ENCODE measurements at regions not wholly inside any gene's neighbourhood (a gene's known extent, or its start where the extent isn't known, plus 50 kb on each side); places are given as distances from the start of the nearest gene placed in this dataset.

GRCh38 chr12:108021141-108021540 is 107.9 kb upstream of the WSCD2 start:
- no peak overlapping the region for H3K4me3 ChIP-seq
- H3K9me3 ChIP-seq: no peaks in the 10 kb centered on the region
- intact Hi-C loops (cut with DNase I): no loop called here
- TF ChIP-seq, protein P1, sequence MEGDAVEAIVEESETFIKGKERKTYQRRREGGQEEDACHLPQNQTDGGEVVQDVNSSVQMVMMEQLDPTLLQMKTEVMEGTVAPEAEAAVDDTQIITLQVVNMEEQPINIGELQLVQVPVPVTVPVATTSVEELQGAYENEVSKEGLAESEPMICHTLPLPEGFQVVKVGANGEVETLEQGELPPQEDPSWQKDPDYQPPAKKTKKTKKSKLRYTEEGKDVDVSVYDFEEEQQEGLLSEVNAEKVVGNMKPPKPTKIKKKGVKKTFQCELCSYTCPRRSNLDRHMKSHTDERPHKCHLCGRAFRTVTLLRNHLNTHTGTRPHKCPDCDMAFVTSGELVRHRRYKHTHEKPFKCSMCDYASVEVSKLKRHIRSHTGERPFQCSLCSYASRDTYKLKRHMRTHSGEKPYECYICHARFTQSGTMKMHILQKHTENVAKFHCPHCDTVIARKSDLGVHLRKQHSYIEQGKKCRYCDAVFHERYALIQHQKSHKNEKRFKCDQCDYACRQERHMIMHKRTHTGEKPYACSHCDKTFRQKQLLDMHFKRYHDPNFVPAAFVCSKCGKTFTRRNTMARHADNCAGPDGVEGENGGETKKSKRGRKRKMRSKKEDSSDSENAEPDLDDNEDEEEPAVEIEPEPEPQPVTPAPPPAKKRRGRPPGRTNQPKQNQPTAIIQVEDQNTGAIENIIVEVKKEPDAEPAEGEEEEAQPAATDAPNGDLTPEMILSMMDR (IDR thresholded peaks at IDR 0.05): no peak
- H3K27ac ChIP-seq: peak overlapping the region in 1 of 2 donors; percentile 3
- no peaks in the 10 kb centered on the region for H3K36me3 ChIP-seq
- DNase-seq (ENCODE audit: low spot score in 2 of 2): no peak
- H3K27me3 ChIP-seq: no peaks in the 10 kb centered on the region
- H3K4me1 ChIP-seq: peaks cover 0 to 13% of the 10 kb centered on the region in 2 donors

DNA sequence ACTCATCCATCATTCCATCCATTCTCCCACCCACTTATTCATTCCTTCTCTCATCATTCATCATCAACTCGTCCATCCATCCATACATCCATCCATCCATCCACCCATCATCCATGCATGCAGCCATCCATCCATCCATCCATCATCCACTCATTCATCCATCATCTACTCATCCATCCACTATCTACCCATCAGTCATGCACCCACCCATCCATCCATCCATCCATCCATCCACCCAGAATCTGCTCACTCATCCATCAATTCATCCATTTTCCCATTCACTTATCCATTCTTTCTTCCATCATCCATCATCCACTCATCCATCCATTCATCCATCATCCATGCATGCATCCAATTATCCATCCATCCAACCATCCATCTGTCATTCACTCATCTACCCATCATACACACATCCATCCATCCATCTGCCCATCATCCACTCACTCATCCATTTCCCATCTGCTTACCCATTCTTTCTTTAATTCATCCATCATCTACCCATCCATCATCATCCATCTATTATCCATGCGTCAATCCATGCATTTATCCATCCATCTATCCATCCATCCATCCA is 107.1 kb upstream of the WSCD2 start:
- H3K9me3 ChIP-seq: no peaks in the 10 kb centered on the region
- TF ChIP-seq, protein P1 (IDR thresholded peaks at IDR 0.05): no peak

DNA sequence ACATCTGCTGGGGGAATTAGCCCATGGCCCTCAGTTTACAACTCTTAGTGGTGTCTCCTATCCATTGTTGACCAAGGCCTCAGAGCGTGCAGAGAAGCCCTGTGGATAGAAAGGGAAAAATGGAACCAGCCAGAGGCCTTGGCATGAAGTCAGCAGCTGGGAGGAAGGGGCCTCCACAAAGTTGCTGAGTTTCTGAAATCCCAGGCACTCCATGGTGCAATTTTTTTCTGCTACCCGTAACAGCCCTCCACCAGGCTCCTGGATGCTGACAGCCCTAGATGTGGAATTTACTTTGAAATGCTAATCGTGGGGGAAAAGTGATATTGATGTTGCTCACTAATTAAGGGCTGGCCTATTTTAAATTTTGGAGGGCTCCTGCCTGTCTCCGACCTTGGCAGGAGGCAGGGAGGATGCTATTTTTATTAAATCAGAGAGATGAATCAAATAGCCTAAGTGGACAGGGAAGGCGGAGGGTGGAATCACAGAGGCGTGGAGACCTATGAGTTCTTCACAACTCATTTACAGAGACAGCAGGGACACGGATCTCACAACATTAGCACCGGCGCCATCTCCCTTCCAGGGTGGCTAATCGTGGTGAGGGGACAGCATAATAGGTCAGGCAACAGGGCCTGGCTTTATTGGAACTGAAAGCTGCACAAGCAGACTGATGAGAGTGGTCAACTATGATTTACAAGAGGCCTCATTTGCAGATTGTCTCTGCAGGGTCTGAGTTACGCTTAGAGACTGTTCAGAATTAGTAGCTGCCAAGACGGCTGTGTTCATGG is 99.8 kb upstream of the WSCD2 start:
- no peak for DNase-seq (ENCODE audit: low spot score in 2 of 2)
- intact Hi-C loops (cut with DNase I): no loop called here
- Histone ChIP-seq H3K27ac (no peak overlapping the region), H3K4me3 (no peak overlapping the region), H3K36me3 (no peaks in the 10 kb centered on the region), H3K27me3 (no peaks in the 10 kb centered on the region), H3K4me1 (no peaks in the 10 kb centered on the region), H3K9me3 (no peaks in the 10 kb centered on the region)
- TF ChIP-seq, protein P1 (IDR thresholded peaks at IDR 0.05): no peak

More for the DNA sequence above, 107.1 kb upstream of the WSCD2 start:
- Histone ChIP-seq H3K36me3 (no peaks in the 10 kb centered on the region), H3K27me3 (no peaks in the 10 kb centered on the region), H3K4me3 (no peak overlapping the region), H3K4me1 (peaks cover 0 to 13% of the 10 kb centered on the region in 2 donors), H3K27ac (no peak overlapping the region)
- intact Hi-C loops (cut with DNase I): no loop called here
- DNase-seq (ENCODE audit: low spot score in 2 of 2): no peak

GRCh38 chr12:108033090-108033489 is 96.0 kb upstream of the WSCD2 start:
- intact Hi-C loops (cut with DNase I): no loop called here
- DNase-seq (ENCODE audit: low spot score in 2 of 2): no peak
- Histone ChIP-seq H3K4me1 (no peaks in the 10 kb centered on the region), H3K4me3 (no peak overlapping the region), H3K9me3 (no peaks in the 10 kb centered on the region), H3K27ac (no peak overlapping the region), H3K36me3 (no peaks in the 10 kb centered on the region), H3K27me3 (no peaks in the 10 kb centered on the region)
- TF ChIP-seq, protein P1 (IDR thresholded peaks at IDR 0.05): no peak

GRCh38 chr12:108035372-108035771 is 93.7 kb upstream of the WSCD2 start:
- Histone ChIP-seq H3K27ac (no peak overlapping the region), H3K27me3 (no peaks in the 10 kb centered on the region), H3K9me3 (no peaks in the 10 kb centered on the region), H3K36me3 (no peaks in the 10 kb centered on the region), H3K4me1 (no peaks in the 10 kb centered on the region), H3K4me3 (no peak overlapping the region)
- no peak for DNase-seq (ENCODE audit: low spot score in 2 of 2)
- intact Hi-C loops (cut with DNase I): no loop called here
- TF ChIP-seq, protein P1 (IDR thresholded peaks at IDR 0.05): no peak

All from ascending aorta (tissue), 2 donors.